Thymus (tissue), 11 donors: ENCODE measurements at regions not wholly inside any gene's neighbourhood (a gene's known extent, or its start where the extent isn't known, plus 50 kb on each side); places are given as distances from the start of the nearest gene placed in this dataset.

Experiments
- DNase-seq, 9 donors: peaks; one replicate each; pipeline ENCODE4 v3.0.0-alpha.2; 2013; ENCODE audit warnings: low spot score in 9 of 9, low read depth in 6 of 9, missing footprints in 1 of 9
- H3K27ac ChIP-seq, 2 donors: one replicate each; pipeline ENCODE4 v1.5.1; 2013; ENCODE audit warnings: control low read depth in 1 of 2, low read depth in 1 of 2, low read length in 1 of 2, mild to moderate bottlenecking in 1 of 2, moderate library complexity in 1 of 2
- H3K27me3 ChIP-seq, 2 donors: one replicate each; pipeline ENCODE4 v1.5.1; 2013; ENCODE audit warnings: low read length in 1 of 2; ENCODE audit not compliant: control insufficient read depth in 2 of 2, insufficient read depth in 1 of 2
- H3K36me3 ChIP-seq, 2 donors: one replicate each; pipeline ENCODE4 v1.5.1; 2013; ENCODE audit warnings: low read length in 1 of 2, mild to moderate bottlenecking in 1 of 2, moderate library complexity in 1 of 2; ENCODE audit not compliant: control insufficient read depth in 2 of 2, insufficient read depth in 2 of 2
- H3K4me1 ChIP-seq, 2 donors: one replicate each; pipeline ENCODE4 v1.5.1; 2013; ENCODE audit warnings: low read length in 2 of 2; ENCODE audit not compliant: control insufficient read depth in 2 of 2, insufficient read depth in 2 of 2
- H3K4me3 ChIP-seq, 2 donors: one replicate each; pipeline ENCODE4 v1.5.1; 2013; ENCODE audit warnings: low read length in 2 of 2, control low read depth in 1 of 2, mild to moderate bottlenecking in 1 of 2
- H3K9me3 ChIP-seq, 2 donors: one replicate each; pipeline ENCODE4 v1.5.1; 2013; ENCODE audit warnings: low read length in 1 of 2, mild to moderate bottlenecking in 1 of 2; ENCODE audit not compliant: control insufficient read depth in 2 of 2, insufficient read depth in 1 of 2
- WGBS: extraction: QIAGEN DNeasy Blood & Tissue Kit; methylation state at CpG from one replicate; pipeline ENCODE4 v1.1.7; 2013; 5-methylcytosine and 5-hydroxymethylcytosine counted together
- donor health status: healthy.

DNA sequence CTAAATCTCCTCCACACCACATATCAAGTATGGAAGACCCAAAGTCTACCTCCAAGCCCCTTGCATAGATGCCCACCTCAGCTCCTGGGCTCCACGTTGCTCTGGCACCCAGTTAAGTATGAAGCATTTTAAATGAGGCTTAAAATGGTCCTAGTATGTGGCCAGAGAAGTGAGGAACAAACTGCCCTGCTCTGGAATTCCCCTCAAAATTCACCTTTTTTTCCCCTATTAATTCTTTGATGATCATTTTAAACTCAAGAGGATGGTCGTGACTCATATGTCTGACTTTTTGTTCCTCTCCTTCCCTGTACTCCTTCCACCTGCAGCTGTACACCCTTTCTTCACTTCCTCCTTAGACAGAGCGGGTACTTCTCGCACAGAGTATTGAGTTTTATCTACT lies 234.5 kb upstream of the MYOCD start:
- DNase-seq = peak in 1 of 9 donors; percentile 7
- Histone ChIP-seq H3K4me3 (no peak overlapping the region), H3K27ac (no peak overlapping the region), H3K9me3 (peaks cover 0 to 8% of the 10 kb centered on the region in 2 donors), H3K27me3 (no peaks in the 10 kb centered on the region), H3K36me3 (no peaks in the 10 kb centered on the region), H3K4me1 (no peaks in the 10 kb centered on the region)
- WGBS = 66% methylated on average over 4 of the region's 4 CpGs

DNA sequence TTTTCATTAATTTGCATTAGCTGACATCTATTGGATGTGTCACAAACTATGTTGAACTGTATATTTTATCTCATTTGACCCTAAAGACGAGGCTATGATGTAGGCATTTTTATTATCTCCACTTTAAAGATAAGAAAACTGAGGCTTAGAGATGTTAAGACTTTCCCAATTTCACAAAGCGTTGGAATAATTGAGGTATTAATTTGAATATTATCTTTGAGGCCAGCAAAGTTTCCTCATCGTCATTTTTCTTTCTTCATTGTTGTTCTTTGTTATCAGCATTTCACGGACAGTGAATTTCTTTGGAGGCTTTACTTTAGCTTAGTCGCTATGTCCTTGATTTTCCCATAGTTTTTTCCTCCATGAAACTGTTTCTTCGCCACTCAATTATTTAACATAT lies 227.5 kb upstream of the MYOCD start:
- H3K27ac ChIP-seq = no peak overlapping the region
- no peaks in the 10 kb centered on the region for H3K4me1 ChIP-seq
- no peak overlapping the region for H3K4me3 ChIP-seq
- H3K36me3 ChIP-seq = no peaks in the 10 kb centered on the region
- no peaks in the 10 kb centered on the region for H3K27me3 ChIP-seq
- peaks cover 0 to 2% of the 10 kb centered on the region in 2 donors for H3K9me3 ChIP-seq
- WGBS = 85% methylated on average over 6 of the region's 6 CpGs
- no peak for DNase-seq

DNA sequence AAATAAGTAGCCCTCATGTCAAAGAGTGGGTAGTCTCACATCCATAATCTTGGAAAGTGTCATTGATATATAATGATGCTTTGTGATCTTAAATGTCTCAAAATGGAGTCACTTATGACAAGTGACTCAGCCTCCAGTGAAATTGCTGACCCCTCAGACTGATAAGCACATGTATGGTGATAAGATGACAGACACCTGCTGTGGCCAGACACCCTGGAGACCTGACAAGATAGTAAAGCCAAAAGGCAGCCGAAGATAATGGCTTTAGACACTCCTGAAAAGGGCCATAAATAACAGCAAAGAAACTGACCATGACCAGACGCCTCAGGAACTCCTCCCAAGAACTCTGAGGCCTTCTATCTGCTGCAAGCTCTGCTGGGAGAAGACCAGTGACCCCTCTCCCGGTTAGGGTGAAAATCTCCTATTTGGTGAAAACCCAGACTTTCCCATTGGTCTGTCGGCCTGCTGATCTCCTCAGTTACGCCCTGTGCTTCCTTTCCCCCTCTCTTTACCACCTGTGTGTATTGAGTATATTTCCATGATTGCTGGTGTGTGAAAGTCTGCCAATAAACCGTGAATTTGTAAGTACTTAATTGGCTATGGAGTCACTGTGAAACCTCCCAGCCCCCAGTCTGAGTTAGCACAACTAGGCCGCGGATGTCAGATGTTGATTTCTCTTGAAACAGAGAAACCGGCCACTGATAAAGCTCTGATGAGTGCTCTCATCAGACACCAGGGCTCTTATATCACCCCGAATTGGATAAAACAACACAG lies 226.7 kb upstream of the MYOCD start:
- H3K36me3 ChIP-seq = no peaks in the 10 kb centered on the region
- WGBS = 76% methylated on average over 10 of the region's 10 CpGs
- peaks cover 0 to 2% of the 10 kb centered on the region in 2 donors for H3K9me3 ChIP-seq
- no peaks in the 10 kb centered on the region for H3K27me3 ChIP-seq
- DNase-seq = no peak
- H3K27ac ChIP-seq = no peak overlapping the region
- H3K4me1 ChIP-seq = no peaks in the 10 kb centered on the region
- H3K4me3 ChIP-seq = no peak overlapping the region

DNA sequence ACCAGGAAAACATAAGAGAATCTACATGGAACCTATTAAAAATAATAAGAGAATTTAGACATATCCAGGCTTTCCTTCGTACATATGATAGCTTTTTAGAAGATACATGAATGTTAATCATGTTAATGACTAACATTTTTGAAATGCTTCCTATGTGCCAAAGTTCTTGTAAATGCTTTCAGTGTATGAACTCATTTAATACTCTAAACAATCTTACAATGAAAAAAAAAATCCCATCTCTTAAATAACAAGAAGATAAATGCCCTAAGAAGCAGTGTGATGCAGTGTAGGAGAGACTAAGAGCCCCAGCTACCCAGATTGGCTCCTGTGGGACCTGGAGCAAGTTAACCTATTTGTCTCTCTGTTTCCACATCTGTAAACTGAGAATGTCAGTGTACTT lies 220.4 kb upstream of the MYOCD start:
- no peak for DNase-seq
- 72% methylated on average over 1 of the region's 1 CpG for WGBS
- Histone ChIP-seq H3K9me3 (no peaks in the 10 kb centered on the region), H3K4me1 (no peaks in the 10 kb centered on the region), H3K36me3 (no peaks in the 10 kb centered on the region), H3K4me3 (no peak overlapping the region), H3K27ac (no peak overlapping the region), H3K27me3 (no peaks in the 10 kb centered on the region)

DNA sequence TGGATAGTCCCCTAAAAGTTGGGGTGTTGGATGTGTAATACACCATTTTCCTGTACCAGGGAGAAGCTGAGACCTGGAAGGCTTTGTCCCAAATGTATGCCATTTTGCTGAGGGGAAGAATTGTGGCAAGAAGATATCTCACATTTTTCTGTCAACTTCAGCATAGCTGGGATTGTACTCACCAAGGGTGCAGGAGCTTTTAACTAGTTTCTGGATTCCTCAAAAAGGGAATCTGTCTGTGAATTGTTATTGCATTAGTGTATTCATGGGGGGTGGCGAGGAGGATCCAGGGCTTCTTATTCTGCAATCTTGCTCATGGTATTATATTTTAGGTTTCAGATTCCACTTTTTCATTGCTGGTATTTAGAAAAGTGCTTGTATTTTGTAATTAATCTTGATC lies 208.2 kb upstream of the MYOCD start:
- no peak overlapping the region for H3K4me3 ChIP-seq
- no peak overlapping the region for H3K27ac ChIP-seq
- no peaks in the 10 kb centered on the region for H3K36me3 ChIP-seq
- no peaks in the 10 kb centered on the region for H3K4me1 ChIP-seq
- no peaks in the 10 kb centered on the region for H3K9me3 ChIP-seq
- DNase-seq = no peak
- 96% methylated on average over 1 of the region's 1 CpG for WGBS
- no peaks in the 10 kb centered on the region for H3K27me3 ChIP-seq

DNA sequence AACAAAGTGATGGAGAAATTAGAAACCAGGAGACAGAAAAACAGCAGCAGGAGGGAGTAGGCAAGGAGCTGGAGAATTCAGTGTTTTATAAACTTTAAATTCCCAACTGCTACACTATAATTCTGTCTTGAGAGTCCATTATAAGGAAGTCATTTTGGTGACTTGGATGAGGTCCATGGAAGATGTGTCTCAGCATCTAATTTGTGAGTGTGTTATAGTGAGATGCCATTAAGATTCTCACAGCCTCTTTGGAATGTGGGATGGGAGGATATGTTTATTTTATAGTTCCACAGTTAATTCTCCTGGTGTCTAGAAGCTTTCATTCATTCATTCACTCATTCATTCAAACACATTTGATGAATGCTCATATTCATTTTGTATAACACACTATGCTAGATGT lies 206.0 kb upstream of the MYOCD start:
- Histone ChIP-seq H3K4me3 (no peak overlapping the region), H3K4me1 (no peaks in the 10 kb centered on the region), H3K9me3 (no peaks in the 10 kb centered on the region), H3K27ac (no peak overlapping the region), H3K27me3 (no peaks in the 10 kb centered on the region), H3K36me3 (no peaks in the 10 kb centered on the region)
- DNase-seq = no peak

DNA sequence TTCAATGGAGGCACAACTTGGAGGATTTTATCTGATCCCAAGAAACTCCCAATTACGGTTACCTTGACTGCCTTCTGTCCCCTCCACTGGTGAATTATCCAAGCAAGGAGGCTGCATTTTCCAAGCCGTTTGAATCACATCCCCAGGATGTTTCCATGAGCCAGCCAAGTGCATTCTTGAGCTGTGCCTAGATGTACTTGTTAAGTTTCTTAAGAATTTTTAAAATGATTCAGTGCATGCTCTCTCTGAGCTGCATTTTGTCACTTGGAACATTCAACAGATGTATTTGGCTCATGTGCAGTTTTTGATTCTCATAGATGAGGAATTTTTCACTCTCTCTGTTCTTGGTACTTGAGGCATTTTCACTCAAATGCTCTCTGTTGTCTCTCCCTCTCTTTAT lies 202.6 kb upstream of the MYOCD start:
- DNase-seq = no peak
- Histone ChIP-seq H3K4me1 (no peaks in the 10 kb centered on the region), H3K36me3 (no peaks in the 10 kb centered on the region), H3K27ac (no peak overlapping the region), H3K9me3 (no peaks in the 10 kb centered on the region), H3K4me3 (no peak overlapping the region), H3K27me3 (no peaks in the 10 kb centered on the region)
- WGBS = 84% methylated on average over 2 of the region's 2 CpGs

DNA sequence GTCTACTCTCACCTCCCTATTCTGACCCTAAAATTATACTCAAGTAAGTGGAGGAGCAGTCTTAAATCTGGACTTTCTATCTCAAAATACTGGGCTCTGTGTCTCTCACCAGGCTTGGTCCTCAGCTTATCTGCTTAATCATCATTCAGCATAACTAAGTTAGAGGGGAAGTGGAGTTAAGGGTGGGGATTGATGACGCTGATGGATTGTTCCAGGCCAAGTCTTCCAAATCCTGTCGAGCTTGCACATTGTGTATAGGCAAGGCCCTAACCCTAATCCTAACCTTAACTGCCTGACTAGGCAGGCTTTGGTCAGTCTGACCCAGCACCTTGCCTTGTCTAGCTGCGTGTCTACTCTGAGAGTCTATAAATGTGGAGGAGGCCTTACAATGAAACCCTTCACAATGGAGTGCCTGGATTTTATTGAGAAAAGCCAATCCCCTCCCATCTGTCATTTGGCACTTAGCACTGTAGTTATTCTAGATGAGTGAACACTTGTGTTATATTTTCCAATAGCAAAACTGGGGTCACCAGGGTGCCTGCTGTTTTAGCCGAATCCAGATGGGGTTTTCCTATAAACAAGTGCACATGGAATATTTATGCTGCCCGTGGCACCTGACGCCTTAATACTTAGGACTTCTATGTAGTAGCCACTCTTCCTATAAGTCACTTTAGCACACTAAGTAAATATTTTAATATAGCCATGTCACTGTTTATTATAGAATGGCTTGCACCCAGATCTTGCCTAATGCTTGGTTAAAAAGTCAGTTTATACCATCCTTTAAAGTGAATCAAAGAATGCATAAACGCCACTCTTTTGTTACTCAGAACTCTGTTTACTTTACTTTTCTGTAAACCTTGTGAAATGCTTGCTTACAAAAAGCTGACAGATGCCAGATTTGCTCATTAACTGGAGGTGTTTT lies 193.2 kb upstream of the MYOCD start:
- DNase-seq = no peak
- H3K36me3 ChIP-seq = no peaks in the 10 kb centered on the region
- H3K27me3 ChIP-seq = no peaks in the 10 kb centered on the region
- H3K4me3 ChIP-seq = no peak overlapping the region
- 88% methylated on average over 7 of the region's 7 CpGs for WGBS
- H3K4me1 ChIP-seq = no peaks in the 10 kb centered on the region
- no peaks in the 10 kb centered on the region for H3K9me3 ChIP-seq
- H3K27ac ChIP-seq = no peak overlapping the region

DNA sequence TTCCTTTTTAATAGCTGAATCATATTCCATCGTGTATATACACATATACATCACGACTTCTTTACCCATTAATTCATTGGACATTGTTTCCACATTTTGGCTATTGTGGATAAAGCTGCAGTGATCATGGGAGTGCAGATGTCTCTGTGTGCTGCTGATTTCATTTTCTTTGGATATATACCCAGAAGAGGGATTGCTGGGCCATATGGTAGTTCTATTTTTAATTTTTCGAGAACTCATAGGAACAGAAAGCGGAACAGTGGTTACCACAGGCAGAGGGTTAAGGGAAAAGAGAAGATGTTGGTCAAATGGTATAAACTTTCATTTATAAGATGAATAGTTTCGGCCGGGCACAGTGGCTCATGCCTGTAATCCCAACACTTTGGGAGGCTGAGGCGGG lies 187.4 kb upstream of the MYOCD start:
- no peaks in the 10 kb centered on the region for H3K9me3 ChIP-seq
- 94% methylated on average over 7 of the region's 7 CpGs for WGBS

More for the DNA sequence above, 187.4 kb upstream of the MYOCD start:
- H3K27ac ChIP-seq = no peak overlapping the region
- H3K4me3 ChIP-seq = no peak overlapping the region
- no peaks in the 10 kb centered on the region for H3K27me3 ChIP-seq
- H3K4me1 ChIP-seq = no peaks in the 10 kb centered on the region
- no peaks in the 10 kb centered on the region for H3K36me3 ChIP-seq
- DNase-seq = no peak
